Tongue (tissue), 1 donor: ENCODE measurements at regions not wholly inside any gene's neighbourhood (a gene's known extent, or its start where the extent isn't known, plus 50 kb on each side); places are given as distances from the start of the nearest gene placed in this dataset.
A peak's percentile ranks its signal among the peaks of the same experiment; 100 is the strongest.
"Not testable (repeated sequence)": the region's sequence is repeated elsewhere in the genome, so short reads cannot be mapped to it uniquely, and the experiment has no call there.

Source experiments
- DNase-seq: peaks from one replicate; pipeline ENCODE4 v3.0.0-alpha.2; 2015

DNA sequence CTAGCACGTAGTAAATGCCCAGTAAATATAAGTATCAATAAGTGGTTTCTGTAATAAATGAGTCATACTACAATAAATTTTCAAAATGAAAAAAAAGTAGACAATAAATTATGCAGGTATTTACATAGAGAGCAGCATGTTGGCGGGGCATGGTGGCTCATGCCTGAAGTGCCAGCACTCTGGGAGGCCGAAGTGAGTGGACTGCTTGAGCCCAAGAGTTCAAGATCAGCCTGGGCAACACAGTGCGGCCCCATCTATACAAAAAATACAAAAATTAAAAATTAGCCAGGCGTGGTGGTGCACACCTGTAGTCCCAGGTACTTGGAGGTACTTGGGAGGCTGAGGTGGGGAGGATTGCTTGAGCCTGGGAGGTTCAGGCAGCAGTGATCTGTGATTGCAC lies 509.3 kb upstream of the KLF6 start:
- DNase-seq = no peak

DNA sequence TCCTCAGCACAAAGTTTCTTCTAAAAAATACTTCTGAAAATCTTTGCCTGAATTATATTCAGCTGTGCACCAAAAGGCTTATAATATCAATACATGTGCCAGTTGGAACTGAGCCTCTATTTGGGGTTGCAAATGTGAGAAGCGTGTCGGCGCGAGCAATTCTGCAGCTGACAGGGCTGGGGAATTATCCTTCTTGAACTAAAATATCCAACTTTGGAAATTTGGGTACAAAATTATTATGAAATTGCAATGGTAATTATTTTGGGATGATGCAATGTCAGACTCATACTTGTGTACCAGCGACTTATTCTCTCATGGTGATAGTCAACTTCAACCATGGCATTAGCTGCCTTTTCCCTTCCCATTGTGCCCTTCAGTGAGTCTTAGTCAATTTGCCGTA lies 507.0 kb upstream of the KLF6 start:
- DNase-seq = peak; percentile 91

DNA sequence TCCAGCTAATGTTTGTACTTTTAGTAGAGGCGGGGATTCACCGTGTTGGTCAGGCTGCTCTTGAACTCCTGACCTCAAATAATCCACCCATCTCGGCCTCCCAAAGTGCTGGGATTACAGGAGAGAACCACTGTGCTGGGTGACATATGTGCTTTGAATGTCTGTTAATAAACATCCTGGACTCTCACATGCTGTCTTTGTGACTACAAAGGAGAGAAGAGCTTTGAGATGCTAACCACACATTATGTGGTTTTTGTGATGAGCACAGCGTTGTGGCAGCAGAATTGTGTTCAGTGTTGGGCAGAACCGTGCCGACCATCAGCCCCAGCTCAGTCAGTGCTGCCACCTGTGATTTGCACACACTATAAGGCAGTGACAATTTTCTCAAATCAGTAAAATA lies 500.1 kb upstream of the KLF6 start:
- DNase-seq = no peak

DNA sequence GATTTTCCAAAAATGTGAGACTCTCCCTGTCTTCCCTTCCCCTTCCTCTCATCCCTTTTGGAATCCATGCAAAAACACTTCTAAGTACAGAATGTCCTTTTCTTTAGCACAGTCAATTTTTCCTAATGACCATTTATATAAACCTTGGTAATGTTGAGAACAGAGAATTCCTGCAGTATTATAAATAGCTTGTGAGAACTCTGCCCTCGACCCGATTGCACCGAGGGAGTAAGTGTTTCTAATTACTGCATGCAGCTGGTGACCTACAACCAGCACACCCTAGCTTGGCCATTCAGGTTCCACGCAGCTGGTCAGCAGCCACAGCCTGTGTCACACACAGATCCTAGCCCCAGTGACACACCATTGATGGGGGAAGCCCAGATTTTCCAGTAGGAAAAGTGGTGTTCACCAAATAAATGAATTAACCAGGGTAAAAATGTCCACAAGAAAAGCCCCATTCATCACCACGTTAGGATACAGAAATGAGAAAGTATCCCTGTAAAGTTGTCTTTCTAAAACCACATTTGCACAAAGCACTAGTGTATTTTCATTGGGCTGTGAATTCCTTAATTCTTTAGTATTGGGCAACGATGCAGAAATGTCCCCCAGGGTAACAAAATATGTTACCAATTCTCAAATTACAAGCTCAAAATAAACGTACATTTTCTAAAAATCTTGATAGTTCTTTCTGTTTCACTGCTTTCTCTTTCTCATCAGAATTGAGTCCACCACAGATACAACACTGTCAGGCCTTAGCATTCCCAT lies 499.0 kb upstream of the KLF6 start:
- DNase-seq = peak; percentile 85

DNA sequence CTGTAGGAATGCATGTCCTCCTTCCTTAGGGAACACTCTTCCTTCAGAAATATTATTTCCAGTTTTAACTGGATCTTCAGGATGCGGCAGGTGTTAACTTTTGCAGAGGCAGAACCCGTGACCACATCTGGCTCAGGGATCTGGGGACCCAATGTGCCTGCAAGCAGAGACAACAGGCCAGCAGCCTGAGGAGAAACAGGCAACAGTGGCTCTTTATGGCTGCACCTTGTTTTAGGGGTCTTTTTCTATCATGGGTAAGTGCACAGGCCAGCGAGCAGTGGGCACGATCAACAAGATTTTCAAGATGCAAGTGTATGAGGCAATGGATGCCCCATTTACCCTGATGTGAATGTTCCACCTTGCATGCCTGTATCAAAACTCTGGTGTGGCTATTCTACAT lies 497.5 kb upstream of the KLF6 start:
- no peak for DNase-seq

DNA sequence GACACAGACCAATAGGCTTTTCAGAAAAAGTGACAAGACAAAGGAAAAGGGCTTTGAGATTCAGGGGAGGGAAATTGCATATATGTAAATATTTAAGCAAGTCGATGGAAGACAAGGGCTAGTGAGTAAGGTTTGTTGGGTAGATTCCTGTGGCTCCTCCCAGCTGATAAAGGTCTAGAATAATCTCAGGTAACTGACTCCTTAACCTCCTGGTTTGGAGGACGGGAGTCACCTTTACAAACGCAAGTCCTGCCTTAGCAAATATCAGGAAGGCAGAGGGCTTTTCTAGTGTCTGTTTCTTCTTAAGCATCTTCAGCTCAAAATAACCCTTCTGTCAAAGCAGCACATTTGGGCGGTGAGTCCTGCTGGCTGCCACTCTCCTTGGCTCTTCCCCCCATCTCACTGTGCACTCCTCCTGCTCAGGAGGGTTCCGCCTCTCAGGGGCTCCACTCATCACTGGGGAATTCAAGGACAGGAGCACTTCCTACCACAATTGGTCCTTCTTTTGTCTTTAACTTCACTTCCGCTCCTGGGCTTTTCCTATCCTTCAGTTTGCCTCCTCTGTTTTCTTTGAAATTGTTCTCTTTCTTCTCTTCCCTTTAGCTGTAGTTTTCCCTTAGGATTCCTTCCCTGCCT lies 496.3 kb upstream of the KLF6 start:
- DNase-seq = no peak

DNA sequence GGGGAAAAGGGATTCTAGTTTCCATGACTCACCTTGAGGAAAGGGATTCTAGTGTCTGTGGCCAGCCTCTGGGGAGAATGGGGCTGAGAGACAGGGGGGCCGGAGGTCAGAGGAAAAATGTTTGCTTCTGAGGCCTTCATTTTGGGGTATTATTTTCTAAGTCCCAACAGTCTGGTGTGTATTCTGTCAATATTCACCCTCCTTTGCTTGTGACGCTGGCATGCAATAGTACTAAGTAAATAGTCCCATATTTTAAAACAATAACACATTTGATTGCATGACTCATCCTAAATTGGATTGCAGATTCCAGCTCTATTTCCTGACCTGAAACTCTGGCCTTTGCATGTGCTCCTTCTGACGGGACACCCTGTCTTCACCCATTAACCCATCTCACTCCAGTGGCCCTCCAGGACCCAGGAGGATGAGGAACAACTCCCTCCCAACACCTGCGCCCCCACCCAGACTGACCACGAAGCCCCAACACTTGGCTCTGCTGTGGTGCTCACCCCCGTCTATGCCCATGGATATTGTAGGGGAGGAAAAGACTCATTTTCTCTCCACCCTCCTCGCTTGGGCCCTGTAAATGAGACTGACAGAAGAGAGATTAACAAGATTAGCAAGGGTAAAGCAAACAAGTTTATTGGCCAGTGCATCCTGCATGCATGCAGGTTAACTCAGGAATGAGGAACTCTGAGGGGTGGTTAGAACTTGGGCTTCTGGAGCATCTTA lies 495.6 kb upstream of the KLF6 start:
- DNase-seq = peak; percentile 38

DNA sequence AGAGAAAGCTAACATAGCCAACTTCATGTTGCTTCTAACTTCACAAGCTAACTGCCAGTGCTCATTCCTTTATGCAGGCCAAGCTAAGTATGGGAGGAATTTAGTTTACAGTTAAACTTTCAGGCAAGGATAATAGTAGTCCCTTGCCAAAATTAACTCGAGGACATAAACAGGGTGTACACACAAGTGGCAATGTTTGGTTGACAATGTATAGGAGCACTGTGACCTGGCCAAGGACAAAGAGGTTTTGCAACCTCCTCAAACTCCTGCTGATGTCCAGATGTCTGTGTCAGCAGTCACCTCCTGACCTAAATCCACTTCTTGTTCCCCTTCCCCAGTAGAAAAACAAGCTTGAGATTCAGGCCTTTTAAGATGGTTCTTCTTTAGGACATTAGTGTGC lies 494.6 kb upstream of the KLF6 start:
- peak; percentile 37 for DNase-seq

DNA sequence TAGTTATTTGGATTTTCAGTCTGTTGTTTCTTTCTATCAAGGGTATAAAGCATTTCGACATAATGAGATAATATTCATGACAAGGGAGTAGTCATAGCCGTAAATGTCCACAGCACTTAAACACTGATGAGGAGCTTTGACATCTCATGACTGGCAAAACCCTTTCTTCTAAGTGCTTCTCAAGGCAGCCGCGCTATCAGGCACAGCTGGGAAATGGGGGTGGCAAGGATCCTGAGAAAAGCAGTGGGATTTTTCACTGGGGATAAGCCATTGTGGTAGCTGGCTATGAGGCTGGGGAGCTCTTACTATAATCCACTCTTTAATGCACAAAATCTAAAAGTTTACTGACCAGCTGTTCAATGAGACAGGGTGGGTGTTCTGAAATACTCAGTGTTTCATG lies 493.2 kb upstream of the KLF6 start:
- peak; percentile 63 for DNase-seq

DNA sequence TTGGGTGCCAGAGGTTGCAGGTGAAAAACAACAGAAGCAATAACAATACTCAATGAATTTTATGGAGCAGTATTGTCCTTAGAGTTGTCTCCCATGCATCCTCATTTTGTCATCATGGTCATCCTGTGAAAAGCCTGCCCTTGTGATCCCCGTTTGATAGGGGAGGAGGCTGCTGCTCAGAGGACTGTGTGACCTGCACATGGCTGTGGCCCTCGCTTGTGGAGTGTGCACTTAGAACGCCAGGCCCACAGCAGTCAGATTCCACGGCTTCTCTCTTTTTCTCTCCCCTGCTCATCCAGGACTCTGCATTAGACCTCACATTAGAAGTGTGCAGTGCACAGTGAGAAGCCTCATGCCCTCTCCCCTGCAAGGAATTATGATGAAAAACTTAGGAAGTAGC lies 491.1 kb upstream of the KLF6 start:
- DNase-seq = no peak

DNA sequence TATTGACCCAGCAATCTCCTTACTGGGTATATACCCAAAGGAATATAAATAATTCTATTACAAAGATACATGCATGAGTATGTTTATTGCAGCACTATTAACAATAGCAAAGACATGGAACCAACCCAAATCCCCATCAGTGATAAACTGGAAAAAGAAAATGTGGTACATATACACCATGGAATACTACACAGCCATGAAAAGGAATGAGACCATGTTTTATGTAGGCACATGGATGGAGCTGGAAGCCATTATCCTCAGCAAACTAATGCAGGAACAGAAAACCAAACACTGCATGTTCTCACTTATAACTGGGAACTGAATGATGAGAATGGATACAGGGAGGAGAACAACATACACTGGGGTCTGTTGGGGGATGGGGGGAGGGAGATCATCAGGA lies 489.7 kb upstream of the KLF6 start:
- not testable (repeated sequence) for DNase-seq

DNA sequence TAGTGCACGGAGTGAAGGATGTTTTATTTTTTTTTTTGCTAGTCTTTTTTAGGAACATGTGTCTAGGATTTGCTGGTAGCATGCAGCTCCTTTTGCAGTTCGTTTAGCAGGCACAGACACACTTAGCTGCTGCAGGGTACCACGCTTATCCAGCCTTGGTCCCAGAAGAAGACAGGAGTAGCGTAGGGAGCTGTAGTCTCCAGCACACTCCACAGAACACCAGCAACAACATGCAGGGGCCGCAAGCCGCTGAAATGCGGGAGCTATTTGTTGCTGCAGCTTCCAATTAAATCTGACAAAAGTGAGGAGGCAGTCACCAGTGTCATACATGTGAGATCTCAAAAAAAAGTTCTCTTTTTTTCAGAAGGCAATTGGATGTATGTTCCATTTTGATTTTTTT lies 486.2 kb upstream of the KLF6 start:
- DNase-seq = no peak

DNA sequence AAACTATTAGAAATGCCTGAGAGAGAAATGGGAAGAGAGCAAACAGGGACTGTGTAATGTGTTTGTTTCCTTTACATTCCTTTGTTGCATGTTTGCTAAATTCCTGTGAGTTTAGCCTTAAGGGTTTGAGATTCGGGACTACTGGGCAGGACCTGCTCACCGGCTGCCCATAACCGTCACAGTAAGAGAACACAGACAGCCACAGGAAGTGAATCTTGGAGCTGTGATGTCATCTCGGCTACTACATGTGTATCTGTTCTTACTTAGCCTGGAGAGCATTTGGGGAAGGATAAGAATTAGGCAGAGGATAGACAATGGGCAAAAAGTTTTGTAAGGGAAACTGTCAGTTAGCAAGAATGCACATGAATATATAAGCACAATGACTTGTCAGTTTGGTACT lies 485.1 kb upstream of the KLF6 start:
- peak; percentile 67 for DNase-seq

DNA sequence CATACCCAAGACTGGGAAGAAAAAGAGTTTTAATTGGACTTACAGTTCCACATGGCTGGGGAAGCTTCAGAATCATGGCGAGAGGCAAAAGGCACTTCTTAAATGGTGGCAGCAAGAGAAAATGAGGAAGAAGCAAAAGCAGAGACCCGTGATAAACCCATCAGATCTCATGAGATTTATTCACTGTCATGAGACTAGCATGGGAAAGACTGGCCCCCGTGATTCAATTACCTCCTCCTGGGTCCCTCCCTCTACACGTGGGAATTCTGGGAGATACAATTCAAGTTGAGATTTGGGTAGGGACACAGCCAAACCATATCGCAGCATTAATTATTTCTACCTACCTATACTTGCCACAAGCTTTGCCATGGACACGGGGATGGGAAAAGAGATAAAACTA lies 483.5 kb upstream of the KLF6 start:
- not testable (repeated sequence) for DNase-seq

DNA sequence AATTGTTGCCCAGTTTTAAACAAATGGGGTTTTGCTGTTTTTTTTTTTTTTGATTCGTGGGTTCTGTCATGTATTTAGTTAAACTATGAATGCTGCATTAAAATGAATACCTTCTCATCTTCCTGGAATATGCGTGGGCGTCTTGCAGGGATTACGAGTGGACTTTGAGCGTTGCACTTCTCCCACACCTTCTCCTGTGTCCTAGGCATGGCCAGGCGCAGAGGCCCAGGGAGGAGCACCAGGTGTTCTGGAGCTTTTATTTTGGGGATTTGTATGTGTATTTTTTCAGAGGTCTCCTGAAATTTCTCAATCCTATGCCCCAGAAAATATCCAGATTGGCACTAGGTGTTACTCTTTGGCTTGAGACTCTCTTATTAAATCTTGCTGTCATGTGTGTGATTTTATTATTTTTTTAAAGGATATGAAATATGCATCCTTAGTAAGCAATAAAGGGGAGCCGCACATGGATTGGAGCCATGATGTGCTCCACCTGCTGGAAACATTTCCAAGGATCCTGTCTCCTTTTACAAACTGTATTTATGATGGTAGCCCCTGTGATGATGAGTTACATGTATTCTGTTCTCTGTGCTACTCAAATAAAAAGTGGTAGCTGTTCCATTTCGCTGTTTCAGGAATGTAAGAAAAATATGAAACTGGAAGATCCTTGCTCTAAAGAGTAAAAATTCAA lies 482.2 kb upstream of the KLF6 start:
- DNase-seq = peak; percentile 36

DNA sequence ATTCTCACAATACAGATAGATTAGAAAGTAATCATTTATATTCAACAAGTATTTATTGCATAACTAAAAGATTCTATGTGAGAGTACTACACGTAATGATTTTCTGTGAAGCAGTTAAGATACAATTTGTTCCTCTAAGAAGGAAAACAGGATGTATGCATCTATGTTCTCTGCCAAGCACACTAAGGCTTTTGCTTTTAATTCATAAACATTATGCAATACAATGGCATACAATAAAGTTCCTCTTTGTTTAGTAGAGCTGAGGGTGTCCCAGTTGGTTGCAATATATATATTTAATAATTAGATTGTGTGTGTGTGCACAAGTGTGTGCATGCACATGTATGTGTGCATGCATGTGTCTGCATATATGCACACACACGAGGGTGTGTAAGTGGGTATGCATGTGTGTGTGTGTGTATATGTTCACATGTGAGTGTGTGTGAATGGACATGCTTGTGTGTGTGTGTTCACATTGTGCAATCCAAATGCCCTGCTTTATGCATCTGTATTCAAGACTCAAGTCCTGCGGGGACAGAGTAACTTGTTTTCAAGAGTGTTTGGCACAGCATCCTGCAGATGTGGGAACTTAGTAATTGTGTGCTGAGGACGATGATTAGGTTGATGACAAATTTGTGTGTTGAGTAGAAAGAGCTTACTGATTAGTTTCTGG lies 481.5 kb upstream of the KLF6 start:
- peak; percentile 69 for DNase-seq

DNA sequence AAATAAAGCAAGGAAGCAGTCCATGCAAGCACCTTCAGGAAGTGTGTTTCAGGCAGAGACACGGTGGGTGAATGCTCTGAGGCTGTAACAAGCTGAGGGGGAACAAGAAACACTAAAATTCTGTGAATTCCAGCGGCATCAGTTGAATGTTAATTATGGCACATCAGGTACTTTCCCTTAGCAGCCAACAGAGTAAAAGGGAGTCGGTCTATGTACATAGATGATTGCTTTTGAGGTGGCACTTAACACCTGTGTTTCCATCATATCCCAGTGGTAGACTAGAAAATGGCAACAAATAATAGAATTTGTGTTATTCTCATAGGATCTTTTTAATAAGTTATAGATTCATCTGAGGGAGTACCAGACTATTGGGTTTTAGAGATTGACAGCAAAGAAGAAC lies 481.0 kb upstream of the KLF6 start:
- no peak for DNase-seq

DNA sequence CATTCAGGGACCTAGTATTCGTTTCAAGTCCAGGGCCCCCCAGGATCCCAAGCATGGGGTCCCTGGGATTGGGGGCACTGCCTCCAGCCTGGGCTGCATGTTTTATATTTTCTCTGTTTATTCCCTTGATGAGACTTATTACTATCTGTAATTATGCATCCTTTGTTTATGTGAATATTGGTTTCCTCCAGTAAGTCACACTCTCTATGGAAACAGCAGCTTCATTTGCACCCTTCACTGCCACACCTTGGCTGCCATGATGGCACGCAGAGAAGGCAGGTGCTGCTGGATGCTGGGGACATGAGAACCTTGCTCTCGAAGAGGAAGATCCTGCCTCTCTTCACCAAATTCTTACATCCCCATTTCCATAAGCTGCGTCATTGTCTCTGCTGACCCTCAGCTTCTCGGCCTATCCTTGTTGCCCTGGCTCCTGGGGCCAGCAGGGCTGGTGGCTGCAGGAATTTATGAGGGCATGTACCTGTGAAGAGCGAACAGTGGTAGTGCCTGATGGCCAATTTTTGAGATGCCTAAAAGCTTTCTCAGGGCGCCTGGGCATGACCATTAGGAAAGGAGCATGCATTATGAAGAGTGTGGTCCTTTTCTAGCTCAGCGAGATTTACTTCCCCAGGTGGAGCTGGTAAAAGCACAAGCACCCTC lies 479.3 kb upstream of the KLF6 start:
- DNase-seq = no peak

DNA sequence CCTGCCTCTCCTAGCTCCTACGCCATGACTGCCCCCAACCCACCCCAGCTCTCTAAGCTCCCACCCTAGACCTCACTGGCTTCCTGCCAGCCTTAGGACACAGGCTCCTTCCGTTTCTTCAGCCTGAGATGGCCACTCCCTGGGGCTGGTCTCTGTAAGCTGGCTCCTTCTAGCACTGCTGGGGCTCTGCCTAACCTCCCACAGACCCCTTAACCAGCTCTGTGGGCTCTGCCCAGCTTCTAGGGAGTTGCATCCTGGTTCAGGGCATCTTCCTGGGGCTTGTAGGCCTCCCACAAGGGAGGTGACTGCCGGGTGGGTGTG lies 478.6 kb upstream of the KLF6 start:
- peak; percentile 42 for DNase-seq

DNA sequence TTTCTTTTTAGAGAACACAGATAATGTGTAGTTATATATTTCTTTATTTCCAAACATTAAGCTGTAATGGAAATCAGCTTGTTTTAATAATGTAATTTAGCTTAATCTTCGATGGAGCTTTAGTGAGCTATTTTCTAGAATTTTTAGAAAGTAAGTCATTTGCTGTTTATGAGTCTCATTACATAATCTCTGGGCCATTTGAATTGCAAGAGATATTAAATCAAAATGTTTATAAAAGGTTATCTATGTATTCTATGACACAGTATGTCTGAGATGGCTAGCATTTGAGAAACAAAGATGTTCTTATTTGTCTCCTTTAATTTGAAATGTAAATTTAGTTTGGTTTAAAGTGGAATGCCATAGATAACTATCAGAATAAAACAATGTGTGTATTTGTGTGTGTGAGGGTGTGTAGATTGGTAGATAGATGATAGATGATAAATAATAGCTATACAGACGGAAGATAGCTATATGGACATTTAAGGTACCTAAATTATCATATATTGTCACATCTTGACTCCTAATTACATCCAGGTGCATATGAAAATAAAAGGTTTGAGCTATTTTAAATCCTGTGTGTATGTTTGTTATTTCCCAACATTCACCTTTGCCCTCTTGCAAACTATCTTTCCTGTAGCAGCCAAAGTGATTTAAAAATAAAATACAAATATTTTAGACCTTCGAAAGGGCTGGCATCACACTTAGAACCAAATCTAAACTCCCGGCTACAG lies 478.0 kb upstream of the KLF6 start:
- no peak for DNase-seq

DNA sequence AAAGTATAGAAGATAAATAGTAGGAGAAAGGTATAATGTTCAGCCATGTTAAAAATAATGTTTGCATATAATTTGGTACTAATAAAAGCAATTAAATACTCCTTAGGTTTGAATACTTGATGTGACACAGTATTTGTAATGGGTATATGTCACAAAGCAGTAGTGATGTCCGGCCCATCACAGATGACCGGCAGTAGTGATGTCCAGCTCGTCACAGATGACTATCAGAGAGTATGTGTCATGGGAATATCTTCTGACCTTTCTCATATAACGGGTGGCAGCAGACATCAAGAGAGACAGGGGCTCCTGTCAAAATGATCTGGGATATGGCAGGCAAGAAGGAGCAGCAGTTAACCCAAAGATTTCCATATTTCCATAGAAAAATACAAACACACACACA lies 477.4 kb upstream of the KLF6 start:
- DNase-seq = no peak
